Astrocyte of the cerebellum (primary cell): ENCODE measurements at regions not wholly inside any gene's neighbourhood (a gene's known extent, or its start where the extent isn't known, plus 50 kb on each side); places are given as distances from the start of the nearest gene placed in this dataset.
"Not testable (repeated sequence)": the region's sequence is repeated elsewhere in the genome, so short reads cannot be mapped to it uniquely, and the experiment has no call there.

Experiments used
- DNase-seq: peaks from one replicate; pipeline ENCODE4 v3.0.0-alpha.2; 2011; ENCODE audit warnings: low read depth
- H3K4me3 ChIP-seq: 2 replicates; pipeline ENCODE4 v1.5.1; 2011; ENCODE audit warnings: mild to moderate bottlenecking, low read depth, low read length, moderate library complexity
- in situ Hi-C: cut with HindIII; loops from 2 replicates; pipeline ENCODE4 v1.10.0; 2017; ENCODE audit warnings: low sequenced_read_pairs
- TF ChIP-seq, protein P1 (sequence below): IDR thresholded peaks from 2 replicates; pipeline ENCODE4 v1.5.1; 2012; ENCODE audit warnings: low read length, low read depth, moderate library complexity, mild to moderate bottlenecking; ENCODE audit errors: missing control alignments

DNA sequence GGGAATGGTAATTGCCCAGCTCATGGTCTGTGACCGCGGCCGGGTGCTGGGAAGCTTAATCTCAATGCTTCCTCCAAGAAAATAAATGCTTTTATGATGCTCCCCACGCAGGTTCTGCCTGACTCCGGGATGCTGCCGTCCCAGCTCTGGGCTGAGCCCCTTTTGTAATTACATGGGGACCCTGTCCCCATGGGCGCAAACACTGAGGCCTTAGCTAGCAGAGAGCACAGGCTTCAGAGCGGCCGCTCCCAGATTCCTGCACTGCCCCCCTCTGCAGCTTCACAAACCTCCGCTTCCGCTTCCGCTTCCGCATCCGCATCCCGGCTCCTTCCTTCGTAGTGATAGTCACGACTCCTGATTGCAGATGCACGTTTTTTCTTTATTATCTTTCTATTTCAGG is 129.5 kb downstream of the KIF26A start:
- in situ Hi-C loops = no loop called here
- TF ChIP-seq, protein P1, sequence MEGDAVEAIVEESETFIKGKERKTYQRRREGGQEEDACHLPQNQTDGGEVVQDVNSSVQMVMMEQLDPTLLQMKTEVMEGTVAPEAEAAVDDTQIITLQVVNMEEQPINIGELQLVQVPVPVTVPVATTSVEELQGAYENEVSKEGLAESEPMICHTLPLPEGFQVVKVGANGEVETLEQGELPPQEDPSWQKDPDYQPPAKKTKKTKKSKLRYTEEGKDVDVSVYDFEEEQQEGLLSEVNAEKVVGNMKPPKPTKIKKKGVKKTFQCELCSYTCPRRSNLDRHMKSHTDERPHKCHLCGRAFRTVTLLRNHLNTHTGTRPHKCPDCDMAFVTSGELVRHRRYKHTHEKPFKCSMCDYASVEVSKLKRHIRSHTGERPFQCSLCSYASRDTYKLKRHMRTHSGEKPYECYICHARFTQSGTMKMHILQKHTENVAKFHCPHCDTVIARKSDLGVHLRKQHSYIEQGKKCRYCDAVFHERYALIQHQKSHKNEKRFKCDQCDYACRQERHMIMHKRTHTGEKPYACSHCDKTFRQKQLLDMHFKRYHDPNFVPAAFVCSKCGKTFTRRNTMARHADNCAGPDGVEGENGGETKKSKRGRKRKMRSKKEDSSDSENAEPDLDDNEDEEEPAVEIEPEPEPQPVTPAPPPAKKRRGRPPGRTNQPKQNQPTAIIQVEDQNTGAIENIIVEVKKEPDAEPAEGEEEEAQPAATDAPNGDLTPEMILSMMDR = no peak
- no peak overlapping the region for H3K4me3 ChIP-seq
- DNase-seq = no peak

DNA sequence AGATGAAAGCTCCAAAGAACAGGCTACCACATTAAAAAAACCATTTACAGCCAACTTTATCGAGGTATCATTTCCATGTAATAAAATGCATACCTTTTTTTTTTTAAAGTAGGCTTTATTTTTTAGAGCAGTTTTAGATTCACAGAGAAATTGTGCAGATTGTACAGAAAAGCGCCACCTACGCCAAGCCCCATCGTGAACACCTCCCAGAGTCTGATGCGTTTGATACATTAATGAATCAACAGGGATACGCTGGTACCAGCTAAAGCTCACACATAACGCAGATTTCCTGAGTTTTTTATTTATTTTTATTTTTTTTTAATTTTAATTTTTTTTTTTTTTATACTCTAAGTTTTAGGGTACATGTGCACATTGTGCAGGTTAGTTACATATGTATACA is 129.9 kb downstream of the KIF26A start:
- in situ Hi-C loops = no loop called here
- TF ChIP-seq, protein P1 = no peak
- no peak overlapping the region for H3K4me3 ChIP-seq
- DNase-seq = no peak

DNA sequence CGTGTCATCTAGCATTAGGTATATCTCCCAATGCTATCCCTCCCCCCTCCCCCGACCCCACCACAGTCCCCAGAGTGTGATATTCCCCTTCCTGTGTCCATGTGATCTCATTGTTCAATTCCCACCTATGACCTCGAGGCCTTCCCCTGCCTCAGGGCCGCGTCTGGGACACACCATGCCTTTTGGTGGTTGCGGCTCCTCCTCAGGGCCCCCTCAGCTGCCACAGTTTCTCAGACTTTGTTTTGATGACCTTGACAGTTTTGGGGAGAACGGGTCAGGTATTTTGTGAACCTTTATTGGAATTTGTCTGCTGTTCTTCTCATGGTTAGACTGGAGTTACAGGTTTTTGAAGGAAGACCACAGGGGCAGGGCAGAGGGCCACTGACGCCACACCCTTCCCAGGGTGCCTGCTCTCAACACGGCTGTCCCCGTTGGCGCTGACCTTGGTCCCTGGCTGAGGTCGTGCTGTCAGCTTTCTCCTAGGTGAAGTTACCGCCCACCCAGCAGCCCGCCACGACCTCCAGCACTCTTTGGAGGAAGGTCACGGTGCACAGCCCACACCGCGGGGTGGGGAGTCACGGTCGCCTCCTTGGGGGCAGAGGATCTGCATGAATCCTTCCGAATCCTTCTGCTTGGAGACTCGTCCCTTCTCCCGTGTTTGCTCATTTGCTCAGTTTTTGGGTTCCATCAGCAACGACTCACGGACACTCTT is 130.5 kb downstream of the KIF26A start:
- no peak overlapping the region for H3K4me3 ChIP-seq
- in situ Hi-C loops = no loop called here
- TF ChIP-seq, protein P1 = no peak
- no peak for DNase-seq

DNA sequence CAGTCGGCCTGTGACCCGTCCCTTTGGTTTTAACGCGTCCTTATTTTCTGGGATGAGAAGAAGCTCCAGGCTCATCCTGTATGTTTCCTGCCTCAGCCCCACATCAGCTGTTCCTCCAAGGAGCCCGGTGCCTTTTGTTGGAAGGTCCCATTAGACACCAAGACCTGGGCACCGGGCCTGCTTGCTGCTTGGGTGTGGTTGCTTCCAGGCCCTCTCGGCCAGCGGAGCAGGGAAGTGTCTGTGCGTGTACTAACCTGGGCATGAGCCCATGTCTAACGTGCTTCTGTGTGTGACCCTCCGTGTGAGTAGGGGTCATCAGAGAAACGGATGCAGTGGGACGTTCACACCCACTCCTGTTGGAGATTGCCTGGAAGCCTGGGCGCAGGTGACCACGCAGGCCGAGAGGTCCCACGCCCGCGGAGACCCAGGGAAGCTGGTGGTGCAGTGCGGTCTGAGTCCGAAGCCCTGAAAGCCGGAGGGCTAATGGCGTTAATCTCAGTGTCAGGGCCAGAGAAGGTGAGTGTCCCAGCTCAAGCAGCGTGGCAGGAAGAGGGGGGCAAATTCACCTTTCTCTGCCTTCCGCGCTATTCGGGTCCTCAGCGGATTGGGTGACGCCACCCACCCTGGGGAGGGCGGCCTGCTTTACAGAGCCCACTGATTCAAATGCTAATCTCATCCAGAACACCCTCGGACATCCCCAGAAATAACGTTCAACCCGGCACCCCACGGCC is 131.3 kb downstream of the KIF26A start:
- DNase-seq, in situ Hi-C loops, H3K4me3 ChIP-seq: not testable (repeated sequence)

DNA sequence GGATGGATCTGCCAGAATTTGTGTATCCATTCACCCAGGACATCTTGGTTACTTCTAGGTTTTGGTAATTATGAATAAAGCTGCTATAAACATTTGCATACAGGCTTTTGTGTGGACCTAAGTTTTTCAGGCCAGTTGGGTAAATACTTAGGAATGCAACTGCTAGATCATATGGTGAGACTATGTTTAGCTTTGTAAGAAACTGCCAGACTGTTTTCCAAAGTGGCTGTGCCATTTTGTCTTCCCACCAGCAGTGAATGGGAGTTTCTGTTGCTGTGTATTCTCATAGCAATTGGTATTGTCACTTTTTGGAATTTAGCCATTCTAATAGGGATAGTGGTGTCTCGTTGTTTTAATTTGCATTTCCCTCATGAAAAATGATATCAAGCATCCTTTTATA is 133.0 kb downstream of the KIF26A start:
- TF ChIP-seq, protein P1 = no peak
- no peak overlapping the region for H3K4me3 ChIP-seq
- no peak for DNase-seq
- in situ Hi-C loops = no loop called here

DNA sequence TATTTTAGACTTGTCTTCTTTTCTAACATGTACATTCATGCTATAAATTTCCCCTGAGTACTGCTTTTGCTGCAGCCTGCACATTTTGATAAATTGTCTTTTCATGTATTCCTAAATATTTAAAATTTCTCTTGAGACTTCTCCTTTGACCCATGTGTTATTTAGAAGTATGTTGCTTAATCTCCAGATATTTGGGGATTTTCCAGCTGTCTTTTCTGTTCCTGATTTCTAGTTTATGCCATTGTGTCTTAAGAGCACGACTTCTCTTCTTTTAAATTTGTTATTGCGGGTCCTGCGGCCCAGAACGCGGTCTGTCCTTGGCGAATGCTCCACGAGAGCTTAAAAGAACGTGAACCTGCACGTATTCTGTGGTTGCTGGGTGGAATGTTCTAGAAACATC is 136.4 kb downstream of the KIF26A start:
- DNase-seq = no peak
- in situ Hi-C loops = no loop called here
- TF ChIP-seq, protein P1 = no peak
- H3K4me3 ChIP-seq = no peak overlapping the region
